GM23338 (cell line): ENCODE measurements at regions not wholly inside any gene's neighbourhood (a gene's known extent, or its start where the extent isn't known, plus 50 kb on each side); places are given as distances from the start of the nearest gene placed in this dataset.

Experiments
- CREB1 ChIP-seq: fragments of 250-450 bp; sonication (Bioruptor Pico); IDR thresholded peaks from 2 replicates; pipeline ENCODE4 v1.5.0; 2020; ENCODE audit warnings: low read depth, mild to moderate bottlenecking, moderate library complexity
- EZH2 ChIP-seq: fragments of 200-600 bp; sonication (generic); IDR thresholded peaks from one replicate; pipeline ENCODE4 v1.8.0; 2017; ENCODE audit warnings: antibody characterized with exemption, mild to moderate bottlenecking, low read depth; ENCODE audit not compliant: unreplicated experiment
- EZH2phosphoT487 ChIP-seq: fragments of 200-600 bp; sonication (generic); IDR thresholded peaks from one replicate; pipeline ENCODE4 v1.8.1; 2018; ENCODE audit warnings: antibody characterized with exemption; ENCODE audit not compliant: unreplicated experiment
- JUNB ChIP-seq: IDR thresholded peaks from one replicate; pipeline ENCODE4 v1.6.1; 2016; ENCODE audit warnings: antibody characterized with exemption; ENCODE audit not compliant: unreplicated experiment
- NANOG ChIP-seq: IDR thresholded peaks from 2 replicates; pipeline ENCODE4 v1.6.1; 2016; ENCODE audit warnings: antibody characterized with exemption, borderline replicate concordance
- POLR2AphosphoS5 ChIP-seq: IDR thresholded peaks from 2 replicates; pipeline ENCODE4 v1.6.1; 2016; ENCODE audit warnings: antibody characterized with exemption, low read depth
- REST ChIP-seq: IDR thresholded peaks from one replicate; pipeline ENCODE4 v1.6.1; 2018; ENCODE audit warnings: antibody characterized with exemption; ENCODE audit not compliant: unreplicated experiment
- ZNF114 ChIP-seq: fragments of 250-450 bp; sonication (Bioruptor Pico); IDR thresholded peaks from 2 replicates; pipeline ENCODE4 v1.5.0; 2020; ENCODE audit warnings: mild to moderate bottlenecking, moderate library complexity
- ZNF331 ChIP-seq: fragments of 250-450 bp; sonication (Bioruptor Pico); IDR thresholded peaks from 2 replicates; pipeline ENCODE4 v1.5.0; 2020; ENCODE audit warnings: low read depth, mild to moderate bottlenecking, moderate library complexity
- TF ChIP-seq, protein P1 (sequence below), 2 experiments: fragments of 200-600 bp in 1 of 2; sonication (generic) in 1 of 2; conservative IDR thresholded peaks; 2 replicates each; pipeline versions ENCODE4 v1.5.1 to v1.6.1; 2016 to 2017; ENCODE audit warnings: antibody characterized with exemption in 2 of 2, low read depth in 2 of 2, mild to moderate bottlenecking in 2 of 2, moderate library complexity in 1 of 2
- TF ChIP-seq, protein P2 (sequence below): fragments of 250-450 bp; sonication (Bioruptor Pico); IDR thresholded peaks from 2 replicates; pipeline ENCODE4 v1.5.0; 2020; ENCODE audit warnings: mild to moderate bottlenecking, moderate library complexity
- TF ChIP-seq, protein P3 (sequence below): IDR thresholded peaks from 2 replicates; pipeline ENCODE4 v1.6.1; 2016; ENCODE audit warnings: antibody characterized with exemption

DNA sequence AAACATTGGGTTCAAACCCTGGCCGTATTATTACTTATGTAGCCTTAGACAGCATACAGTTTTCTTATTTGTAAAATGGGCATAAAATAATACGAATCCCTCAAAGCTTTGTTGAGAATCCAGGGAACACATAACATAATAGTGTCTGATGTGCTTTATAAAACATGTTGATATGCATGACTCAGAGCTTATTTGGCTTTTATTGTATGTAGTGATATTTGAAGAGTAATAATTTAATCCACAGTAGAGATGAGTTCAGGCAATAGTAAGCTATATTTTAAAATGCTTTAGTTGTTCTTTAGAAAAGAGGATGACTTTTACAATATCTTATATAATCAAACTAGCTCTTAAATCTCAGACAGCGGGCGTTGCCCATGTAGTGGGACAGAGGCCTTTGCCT is 176.4 kb downstream of the SIM1 start:
- TF ChIP-seq, protein P1, sequence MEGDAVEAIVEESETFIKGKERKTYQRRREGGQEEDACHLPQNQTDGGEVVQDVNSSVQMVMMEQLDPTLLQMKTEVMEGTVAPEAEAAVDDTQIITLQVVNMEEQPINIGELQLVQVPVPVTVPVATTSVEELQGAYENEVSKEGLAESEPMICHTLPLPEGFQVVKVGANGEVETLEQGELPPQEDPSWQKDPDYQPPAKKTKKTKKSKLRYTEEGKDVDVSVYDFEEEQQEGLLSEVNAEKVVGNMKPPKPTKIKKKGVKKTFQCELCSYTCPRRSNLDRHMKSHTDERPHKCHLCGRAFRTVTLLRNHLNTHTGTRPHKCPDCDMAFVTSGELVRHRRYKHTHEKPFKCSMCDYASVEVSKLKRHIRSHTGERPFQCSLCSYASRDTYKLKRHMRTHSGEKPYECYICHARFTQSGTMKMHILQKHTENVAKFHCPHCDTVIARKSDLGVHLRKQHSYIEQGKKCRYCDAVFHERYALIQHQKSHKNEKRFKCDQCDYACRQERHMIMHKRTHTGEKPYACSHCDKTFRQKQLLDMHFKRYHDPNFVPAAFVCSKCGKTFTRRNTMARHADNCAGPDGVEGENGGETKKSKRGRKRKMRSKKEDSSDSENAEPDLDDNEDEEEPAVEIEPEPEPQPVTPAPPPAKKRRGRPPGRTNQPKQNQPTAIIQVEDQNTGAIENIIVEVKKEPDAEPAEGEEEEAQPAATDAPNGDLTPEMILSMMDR (conservative IDR thresholded peaks at IDR 0.05; ENCODE audit: low read depth in 2 of 2), result no peak
- TF ChIP-seq EZH2phosphoT487 (no peak), REST (no peak), POLR2AphosphoS5 (no peak), EZH2 (no peak), CREB1 (CRISPR knock-in tag) (no peak), JUNB (no peak), ZNF114 (no peak), ZNF331 (CRISPR knock-in tag) (no peak), NANOG (no peak)
- TF ChIP-seq, protein P2, sequence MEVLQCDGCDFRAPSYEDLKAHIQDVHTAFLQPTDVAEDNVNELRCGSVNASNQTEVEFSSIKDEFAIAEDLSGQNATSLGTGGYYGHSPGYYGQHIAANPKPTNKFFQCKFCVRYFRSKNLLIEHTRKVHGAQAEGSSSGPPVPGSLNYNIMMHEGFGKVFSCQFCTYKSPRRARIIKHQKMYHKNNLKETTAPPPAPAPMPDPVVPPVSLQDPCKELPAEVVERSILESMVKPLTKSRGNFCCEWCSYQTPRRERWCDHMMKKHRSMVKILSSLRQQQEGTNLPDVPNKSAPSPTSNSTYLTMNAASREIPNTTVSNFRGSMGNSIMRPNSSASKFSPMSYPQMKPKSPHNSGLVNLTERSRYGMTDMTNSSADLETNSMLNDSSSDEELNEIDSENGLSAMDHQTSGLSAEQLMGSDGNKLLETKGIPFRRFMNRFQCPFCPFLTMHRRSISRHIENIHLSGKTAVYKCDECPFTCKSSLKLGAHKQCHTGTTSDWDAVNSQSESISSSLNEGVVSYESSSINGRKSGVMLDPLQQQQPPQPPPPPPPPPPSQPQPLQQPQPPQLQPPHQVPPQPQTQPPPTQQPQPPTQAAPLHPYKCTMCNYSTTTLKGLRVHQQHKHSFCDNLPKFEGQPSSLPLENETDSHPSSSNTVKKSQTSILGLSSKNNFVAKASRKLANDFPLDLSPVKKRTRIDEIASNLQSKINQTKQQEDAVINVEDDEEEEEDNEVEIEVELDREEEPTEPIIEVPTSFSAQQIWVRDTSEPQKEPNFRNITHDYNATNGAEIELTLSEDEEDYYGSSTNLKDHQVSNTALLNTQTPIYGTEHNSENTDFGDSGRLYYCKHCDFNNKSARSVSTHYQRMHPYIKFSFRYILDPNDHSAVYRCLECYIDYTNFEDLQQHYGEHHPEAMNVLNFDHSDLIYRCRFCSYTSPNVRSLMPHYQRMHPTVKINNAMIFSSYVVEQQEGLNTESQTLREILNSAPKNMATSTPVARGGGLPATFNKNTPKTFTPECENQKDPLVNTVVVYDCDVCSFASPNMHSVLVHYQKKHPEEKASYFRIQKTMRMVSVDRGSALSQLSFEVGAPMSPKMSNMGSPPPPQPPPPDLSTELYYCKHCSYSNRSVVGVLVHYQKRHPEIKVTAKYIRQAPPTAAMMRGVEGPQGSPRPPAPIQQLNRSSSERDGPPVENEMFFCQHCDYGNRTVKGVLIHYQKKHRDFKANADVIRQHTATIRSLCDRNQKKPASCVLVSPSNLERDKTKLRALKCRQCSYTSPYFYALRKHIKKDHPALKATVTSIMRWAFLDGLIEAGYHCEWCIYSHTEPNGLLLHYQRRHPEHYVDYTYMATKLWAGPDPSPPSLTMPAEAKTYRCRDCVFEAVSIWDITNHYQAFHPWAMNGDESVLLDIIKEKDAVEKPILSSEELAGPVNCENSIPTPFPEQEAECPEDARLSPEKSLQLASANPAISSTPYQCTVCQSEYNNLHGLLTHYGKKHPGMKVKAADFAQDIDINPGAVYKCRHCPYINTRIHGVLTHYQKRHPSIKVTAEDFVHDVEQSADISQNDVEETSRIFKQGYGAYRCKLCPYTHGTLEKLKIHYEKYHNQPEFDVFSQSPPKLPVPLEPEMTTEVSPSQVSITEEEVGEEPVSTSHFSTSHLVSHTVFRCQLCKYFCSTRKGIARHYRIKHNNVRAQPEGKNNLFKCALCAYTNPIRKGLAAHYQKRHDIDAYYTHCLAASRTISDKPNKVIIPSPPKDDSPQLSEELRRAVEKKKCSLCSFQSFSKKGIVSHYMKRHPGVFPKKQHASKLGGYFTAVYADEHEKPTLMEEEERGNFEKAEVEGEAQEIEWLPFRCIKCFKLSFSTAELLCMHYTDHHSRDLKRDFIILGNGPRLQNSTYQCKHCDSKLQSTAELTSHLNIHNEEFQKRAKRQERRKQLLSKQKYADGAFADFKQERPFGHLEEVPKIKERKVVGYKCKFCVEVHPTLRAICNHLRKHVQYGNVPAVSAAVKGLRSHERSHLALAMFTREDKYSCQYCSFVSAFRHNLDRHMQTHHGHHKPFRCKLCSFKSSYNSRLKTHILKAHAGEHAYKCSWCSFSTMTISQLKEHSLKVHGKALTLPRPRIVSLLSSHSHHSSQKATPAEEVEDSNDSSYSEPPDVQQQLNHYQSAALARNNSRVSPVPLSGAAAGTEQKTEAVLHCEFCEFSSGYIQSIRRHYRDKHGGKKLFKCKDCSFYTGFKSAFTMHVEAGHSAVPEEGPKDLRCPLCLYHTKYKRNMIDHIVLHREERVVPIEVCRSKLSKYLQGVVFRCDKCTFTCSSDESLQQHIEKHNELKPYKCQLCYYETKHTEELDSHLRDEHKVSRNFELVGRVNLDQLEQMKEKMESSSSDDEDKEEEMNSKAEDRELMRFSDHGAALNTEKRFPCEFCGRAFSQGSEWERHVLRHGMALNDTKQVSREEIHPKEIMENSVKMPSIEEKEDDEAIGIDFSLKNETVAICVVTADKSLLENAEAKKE (CRISPR knock-in tag), result no peak
- TF ChIP-seq, protein P3, sequence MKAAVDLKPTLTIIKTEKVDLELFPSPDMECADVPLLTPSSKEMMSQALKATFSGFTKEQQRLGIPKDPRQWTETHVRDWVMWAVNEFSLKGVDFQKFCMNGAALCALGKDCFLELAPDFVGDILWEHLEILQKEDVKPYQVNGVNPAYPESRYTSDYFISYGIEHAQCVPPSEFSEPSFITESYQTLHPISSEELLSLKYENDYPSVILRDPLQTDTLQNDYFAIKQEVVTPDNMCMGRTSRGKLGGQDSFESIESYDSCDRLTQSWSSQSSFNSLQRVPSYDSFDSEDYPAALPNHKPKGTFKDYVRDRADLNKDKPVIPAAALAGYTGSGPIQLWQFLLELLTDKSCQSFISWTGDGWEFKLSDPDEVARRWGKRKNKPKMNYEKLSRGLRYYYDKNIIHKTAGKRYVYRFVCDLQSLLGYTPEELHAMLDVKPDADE, result no peak
